Renal cortex interstitium (tissue), 11 donors: ENCODE measurements at regions not wholly inside any gene's neighbourhood (a gene's known extent, or its start where the extent isn't known, plus 50 kb on each side); places are given as distances from the start of the nearest gene placed in this dataset.

Experiments
- DNase-seq, 11 donors: peaks; one replicate each; pipeline ENCODE4 v3.0.0-alpha.2; 2013; ENCODE audit warnings: low read depth in 9 of 11, low spot score in 4 of 11; ENCODE audit errors: extremely low read depth in 1 of 11

DNA sequence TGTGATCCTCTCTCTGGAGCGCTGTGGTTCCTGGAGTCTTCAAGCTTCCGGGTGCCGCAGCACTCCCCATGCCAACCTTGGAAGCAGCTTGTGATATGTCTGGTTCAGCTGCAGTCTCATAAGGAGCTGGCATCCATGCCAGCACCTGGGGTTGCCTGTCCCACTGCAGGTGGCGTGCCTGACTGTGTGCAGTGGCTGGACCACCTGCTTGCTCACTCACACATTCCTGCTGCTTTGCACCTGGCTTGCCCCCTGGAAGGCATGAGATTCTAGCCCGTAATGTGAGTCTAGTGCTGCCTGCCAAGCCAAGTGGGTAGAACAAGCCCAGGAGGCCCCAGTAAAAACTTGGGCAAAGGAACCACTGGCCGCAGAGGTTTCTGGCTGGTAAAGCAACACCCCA lies 687.2 kb upstream of the AADAT start:
- DNase-seq, result no peak

DNA sequence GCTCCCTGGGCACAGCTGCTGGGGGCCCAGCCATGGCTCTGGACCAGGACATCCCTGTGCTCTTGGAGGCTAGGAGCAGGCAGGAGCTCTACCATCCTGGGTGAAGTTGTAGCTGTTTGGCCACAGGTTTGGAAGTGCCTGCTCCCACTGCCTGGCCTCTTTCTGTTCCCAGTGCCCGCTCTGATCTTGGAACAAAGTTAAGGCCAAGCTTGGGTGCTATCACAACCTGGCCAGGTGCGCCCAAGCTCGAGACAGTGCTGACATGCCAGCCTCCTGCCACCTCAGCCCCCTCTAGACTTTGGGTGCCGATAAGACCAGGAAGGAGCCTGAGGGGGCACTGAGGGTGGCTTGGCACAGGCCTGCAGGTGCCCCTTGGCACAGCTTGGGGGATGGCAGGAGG lies 686.1 kb upstream of the AADAT start:
- DNase-seq, result no peak

DNA sequence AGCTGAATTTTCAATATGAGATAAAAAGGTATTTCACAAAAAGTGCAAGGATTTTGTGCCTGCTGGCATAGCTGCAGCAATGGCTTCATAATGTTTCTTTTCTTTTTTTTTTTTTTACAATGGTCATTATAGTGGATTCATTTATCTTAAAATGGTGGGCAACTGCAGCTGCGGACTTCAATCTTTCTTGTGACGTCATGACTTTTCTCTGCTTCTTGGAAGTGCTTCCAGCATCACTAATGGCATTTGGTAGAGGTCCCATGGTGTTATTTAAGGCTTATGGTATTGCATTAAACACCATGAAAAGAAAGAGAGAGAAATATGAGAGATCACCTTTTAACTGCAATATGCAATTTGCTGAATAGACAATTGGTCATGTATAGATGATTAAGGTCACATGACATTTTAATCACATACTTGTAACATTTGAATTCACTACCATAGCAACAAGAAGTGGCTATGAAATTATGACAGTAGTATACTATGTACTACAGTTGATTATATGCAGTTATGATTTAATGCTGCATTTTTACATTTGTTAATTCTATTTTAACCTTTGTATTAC lies 684.0 kb upstream of the AADAT start:
- DNase-seq, result no peak

DNA sequence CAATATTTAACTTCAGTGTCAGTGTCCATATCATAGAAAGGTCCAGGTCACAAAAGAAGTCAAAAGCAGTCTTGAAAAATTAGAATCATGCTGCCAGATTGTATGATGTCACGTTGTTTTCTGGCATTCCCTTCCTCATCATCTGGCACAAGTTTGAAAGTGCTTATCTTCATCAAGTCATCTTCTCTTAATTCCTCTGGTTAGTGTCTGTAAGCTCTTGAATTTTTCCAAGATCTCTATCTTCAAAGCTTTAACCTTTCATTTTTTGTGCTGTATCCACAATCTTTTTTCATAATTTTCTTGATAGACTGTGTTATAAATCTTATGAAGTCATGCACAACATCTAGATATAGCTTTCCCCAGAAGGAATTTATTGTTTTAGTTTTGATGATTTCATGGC lies 682.7 kb upstream of the AADAT start:
- no peak for DNase-seq

DNA sequence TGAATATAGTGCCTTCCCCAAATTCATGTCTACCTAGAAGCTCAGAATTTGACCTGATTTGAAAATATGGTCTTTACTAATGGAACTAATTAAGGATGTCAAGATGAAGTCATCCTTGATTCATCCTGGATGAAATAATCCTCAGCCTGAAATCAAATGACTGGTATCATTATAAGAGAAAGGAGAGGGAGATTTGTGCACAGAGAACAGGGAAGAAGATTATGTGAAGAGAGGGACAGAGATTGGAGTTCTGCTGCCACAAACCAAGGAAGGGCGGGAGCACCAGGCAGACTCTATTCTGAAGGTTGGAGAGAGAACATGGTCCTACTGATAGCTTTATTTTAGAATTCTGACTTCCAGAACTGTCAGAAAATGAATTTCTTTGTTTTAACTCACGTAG lies 680.9 kb upstream of the AADAT start:
- no peak for DNase-seq

DNA sequence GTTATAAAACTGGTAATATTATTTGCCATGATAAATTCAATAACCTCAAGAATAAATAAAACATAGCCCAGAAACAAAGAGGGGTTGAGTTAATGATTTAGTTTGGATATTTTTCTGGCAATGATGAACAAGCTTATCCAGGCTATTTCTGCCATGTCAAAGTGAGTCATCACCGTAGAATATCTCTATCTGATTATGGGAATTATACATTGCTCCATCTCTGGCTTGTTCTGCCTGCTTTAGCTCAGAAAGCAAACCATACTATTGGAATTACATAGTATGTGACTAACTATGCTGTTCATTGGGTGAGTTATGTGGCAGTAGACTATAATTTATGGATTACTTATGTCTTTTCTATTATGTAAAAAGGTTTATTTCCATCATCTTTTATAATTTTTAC lies 680.1 kb upstream of the AADAT start:
- no peak for DNase-seq

DNA sequence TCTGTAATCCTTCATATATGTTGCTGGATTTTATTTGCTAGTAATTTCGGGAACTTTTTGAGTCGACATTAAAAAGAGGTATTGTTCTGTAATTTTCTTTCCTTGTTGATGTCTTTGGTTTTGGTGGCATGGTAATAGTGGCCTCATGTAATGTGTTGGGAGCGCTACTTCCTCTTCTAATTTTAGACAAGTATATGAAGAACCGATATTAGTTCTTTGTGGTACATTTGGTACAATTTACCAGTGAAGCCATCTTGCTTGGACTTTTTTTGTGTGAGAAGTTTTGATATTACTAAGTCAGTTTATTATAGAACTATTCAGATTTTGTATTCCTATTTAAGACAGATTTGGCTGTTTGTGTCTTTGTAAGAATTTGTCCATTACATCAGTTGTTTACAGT lies 669.2 kb upstream of the AADAT start:
- DNase-seq, result no peak

DNA sequence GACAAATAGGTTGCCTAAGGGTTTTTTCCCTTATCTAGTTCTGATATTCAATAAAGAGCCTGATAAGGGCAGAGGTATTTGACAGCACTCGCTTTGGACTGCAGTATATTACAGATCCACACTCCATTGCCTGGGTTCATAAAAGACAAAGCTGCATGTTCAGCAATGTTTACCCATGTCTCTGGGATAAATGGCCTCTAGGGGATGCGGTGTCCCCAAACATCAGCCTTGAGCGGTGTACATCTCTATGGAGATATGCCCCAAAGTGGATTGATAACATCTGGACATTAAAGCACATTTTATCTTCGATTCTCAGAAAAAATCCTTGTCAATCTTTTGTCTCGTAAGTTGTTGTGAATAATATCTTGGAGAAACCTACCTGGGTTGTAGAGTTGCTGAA lies 660.8 kb upstream of the AADAT start:
- DNase-seq, result no peak

DNA sequence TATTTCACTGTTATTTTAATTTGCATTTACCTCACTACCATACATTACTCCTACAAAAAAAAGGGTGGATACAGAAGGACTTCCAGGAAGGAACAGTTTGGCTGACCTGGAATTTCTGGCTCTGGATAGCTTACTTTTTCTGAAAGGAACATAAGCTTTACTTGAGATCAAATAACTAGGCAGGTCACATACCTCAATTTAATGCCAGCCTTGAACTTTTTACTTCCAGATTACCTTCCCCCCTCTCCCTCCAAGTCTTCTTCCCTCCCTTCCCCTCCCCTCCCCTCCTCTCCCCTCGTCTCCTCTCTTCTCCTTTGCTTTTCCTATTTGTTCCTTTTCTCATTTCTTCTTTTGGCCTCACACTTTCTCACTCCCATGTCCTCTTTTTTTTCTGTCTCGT lies 659.2 kb upstream of the AADAT start:
- no peak for DNase-seq

DNA sequence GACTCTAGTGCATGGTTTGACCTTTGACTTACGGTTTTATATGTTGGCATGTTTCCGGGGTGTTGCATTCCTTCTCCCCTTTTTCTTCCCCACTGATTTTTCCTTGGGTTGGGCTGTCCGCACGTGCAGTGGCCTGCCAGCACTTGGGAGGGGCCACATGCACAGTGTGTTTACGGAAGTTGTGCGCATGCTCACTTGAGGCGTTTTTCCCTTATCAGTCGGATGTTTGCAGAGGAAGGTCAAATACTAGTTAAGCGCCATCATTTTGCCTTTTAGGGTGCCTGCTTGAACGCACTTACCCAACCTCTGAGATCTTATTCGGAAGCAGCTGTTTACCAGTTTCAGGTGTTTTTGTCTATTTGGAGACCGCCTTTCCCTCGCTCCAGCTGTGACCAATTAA lies 653.9 kb upstream of the AADAT start:
- DNase-seq, result no peak

DNA sequence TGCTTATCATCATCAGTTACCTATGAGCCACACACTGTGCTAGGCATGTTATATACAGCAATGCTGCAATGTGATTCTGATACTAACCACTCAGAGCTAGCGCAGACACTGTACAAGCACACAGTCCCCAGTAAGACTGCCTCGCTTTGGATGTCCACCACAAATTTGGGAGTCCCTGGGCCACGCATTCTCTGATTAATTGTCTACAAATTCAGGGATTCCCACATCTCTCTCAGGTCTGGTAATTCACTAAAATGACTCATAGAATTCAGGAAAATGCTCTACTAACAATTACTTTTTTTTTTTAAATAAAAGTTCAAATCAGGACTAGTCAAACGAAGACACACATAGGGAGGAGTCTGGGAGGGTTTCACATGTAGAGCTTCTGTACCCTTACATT lies 652.1 kb upstream of the AADAT start:
- DNase-seq, result no peak

DNA sequence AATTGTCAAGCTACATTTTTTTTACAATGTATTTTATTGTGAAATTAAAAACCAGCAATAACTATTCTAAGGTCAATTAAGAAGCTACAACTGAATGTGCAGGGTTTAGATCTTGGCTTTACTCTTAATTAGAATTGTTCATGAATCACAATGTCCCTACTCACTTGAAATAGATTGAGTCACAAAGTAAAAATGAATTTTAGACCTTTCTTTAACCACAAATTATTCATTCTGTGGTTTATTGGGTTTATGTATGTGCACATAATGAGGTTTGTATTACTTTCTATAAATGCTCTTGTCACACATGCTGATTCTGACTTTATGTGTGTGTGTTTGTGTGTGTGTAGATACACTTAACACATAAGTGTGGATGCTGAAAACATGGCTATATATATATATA lies 647.0 kb upstream of the AADAT start:
- DNase-seq, result no peak

DNA sequence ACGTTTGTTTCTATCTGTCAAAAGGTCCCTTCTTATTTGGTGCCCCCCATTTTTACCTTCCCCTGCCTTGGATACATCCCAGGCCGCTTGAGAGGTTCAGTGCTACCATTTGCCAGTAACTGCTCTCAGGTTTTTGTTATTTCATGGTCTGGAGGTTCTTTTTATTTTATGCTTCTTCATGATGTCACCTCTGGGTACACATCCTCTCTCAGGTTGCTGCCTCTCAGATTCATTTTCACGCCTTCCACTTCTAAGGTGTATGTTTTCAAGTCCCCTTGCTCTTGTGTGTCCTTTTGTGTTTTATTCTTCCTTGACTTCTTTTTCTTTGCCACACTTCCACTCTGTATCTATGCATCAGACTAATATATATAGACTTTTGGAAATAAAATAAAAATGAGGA lies 640.1 kb upstream of the AADAT start:
- no peak for DNase-seq

DNA sequence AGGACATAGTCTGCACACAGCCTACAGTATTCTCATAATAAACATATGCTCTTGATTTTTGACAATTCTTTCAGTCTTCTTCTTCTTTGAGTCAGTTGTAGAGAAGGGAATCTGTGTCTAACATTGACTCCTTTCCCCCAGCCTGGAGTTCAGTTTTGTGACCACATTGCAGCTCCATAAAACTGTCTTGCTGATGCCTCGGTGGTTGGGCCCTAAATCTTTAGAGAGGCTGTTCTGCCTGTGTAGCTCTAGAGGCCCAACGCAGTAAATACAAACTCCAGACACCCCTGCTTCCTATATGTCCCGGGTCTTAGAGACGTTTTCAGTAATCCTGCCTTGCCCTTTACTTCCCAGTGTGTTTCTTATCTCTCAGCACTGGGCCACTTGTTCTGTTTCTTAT lies 639.5 kb upstream of the AADAT start:
- DNase-seq, result peak in 9 of 11 donors; percentile 4 to 37 (median 20)

DNA sequence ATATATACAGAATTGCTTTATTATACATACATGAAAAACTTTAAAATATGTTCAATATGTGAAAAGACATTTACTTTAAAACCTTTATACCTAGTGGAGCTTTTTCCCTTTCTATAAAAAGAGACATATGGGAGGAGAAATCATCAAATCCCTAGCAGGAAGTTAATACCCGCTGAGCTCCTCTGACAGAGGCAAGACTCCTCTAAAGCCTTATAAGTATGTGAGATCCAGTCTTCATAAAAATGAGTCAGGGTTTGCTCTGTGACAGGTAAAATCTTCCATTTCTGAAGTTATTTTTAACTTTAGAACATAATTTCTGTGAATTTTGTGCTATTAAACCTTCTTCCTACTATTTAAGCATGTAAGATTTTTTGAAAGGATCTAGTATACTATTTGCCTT lies 634.4 kb upstream of the AADAT start:
- DNase-seq, result no peak

DNA sequence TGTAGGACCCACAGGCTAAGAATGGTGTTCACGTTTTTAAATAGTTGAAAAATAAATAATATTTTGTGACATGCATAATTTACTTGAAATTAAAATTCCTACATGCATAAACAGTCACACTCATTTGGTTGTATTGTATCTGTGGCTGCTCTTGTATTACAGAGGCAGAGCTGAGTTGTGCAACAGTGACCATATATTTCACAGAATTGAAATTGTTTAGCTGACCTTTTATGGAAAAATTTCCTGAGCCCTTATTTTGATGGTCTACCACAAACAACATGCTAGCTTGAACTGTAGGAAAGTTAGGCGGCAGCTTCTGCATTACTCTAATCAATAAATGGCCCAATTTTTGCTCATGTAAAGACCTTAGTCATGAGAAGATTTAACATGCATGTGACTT lies 633.4 kb upstream of the AADAT start:
- no peak for DNase-seq

DNA sequence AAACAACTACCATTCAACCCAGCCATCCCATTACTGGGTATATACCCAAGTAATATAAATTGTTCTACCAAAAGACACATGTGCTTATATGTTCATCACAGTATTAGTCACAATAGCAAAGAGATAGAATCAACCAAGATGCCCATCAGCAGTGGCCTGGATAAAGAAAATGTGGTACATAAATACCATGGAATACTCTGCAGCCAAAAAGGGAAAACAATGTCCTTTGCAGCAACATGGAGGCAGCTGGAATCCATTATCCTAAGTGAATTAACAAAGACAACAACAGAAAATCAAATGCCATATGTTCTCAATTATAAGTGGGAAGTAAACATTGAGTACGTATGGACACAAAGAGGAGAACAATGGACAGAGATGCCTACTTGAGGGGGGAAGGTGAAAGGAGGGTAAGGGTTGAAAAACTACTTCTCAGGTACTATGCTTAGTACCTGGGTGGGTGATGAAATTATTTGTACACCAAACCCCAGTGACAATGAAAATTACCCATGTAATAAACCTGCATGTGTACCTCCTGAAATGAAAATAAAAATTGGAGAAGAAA lies 632.1 kb upstream of the AADAT start:
- DNase-seq, result no peak

DNA sequence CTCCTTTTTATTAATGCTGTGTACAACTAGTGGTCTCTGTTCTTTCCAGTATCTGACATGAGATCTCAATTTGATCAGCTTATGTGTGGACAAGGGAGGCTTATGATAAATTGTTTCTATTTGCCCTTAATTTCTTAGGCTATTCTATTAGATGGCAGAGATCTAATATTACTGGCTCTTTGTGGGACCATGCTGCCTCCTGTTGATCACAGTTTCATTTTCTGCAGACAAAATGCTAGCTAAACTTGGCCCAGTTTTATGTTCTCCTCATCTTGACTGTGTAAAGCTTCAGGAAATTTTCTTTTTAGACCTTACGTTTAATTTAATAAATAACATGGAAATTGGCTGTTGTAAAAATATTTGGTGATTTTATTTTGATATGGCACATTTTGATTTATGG lies 627.1 kb upstream of the AADAT start:
- no peak for DNase-seq

DNA sequence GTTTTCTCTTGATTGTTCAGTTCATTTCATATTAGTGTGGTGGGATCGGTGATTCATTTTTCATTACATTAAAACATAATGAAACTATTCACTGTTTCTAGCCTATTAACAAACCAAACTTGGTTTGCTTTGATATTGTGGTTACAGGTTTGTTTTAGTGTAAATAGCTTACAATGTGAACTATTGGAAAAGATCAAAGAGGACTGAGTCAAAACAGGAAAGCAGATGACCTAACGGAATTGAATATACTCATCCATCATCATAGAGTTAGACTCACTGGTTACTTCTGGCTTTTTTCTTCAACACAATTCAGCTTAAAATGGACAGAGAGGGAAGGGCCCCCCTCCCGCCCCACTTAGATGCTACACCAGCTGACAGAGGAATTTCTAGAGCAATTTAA lies 616.2 kb upstream of the AADAT start:
- DNase-seq, result no peak

DNA sequence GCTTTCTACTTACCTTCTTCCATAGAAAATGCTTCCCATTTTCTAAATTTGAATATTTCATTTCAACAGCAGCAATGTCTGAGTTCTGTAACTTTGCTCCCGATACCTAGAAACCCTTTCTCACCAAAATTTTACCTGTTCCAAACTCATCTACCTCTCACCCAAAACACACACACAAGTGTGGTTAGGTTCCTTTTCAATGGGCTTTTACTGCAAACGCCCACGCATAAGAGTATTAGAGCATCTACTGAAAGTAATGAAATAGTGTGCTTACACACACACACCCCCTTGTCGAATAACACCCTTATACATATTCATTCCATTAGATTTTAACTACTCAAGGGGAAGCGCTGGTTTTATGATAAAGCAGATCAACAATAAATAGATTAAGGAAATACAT lies 610.3 kb upstream of the AADAT start:
- DNase-seq, result no peak

DNA sequence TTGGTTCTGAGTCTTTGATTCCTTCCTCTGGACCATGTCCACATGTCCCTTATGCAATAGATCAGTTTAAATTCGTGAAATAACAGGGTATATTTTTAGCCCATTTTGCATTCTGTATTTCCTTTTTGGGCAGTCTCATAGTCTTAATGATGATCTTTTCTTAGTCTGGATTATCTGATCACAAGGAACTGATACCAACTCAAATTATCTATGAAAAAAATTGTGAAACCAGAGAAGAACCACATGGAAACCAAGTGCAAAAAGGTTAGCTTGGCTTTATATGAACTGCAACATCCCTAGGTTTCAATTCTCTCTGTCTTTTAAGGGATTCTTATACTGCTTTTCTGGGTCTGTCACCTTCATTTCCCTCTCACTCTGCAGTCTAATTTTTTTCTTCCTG lies 608.6 kb upstream of the AADAT start:
- no peak for DNase-seq

DNA sequence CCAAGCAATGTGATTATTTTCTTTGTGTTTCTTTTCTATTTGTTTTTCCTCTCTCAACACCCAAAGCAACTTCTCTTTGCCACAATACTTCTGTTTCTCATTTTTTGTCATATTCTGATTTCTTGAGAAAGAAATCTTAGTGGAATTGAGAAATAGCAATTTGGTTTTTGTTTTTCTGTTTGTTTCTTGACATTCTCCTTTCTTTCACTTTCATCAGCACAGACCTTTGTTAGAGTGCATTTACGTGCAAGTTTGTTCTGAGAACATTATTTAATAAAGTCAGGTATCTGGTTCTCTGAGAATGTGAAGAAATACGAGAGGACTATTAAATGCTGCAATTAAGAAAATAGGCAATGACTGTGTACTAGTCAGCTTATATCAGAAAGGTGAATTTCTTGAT lies 608.1 kb upstream of the AADAT start:
- no peak for DNase-seq
